Tibial artery (tissue), 4 donors: ENCODE measurements at regions not wholly inside any gene's neighbourhood (a gene's known extent, or its start where the extent isn't known, plus 50 kb on each side); places are given as distances from the start of the nearest gene placed in this dataset.

ENCODE experiments used
- DNase-seq, 2 donors: peaks; one replicate each; pipeline ENCODE4 v3.0.0-alpha.2; 2019
- H3K27ac ChIP-seq, 2 donors: fragments of 200-600 bp; sonication (generic) in 1 of 2; 1 replicate in 1 of 2; 2 replicates in 1 of 2; pipeline ENCODE4 v1.5.1; 2018 to 2019; ENCODE audit warnings: mild to moderate bottlenecking in 1 of 2
- H3K27me3 ChIP-seq, 2 donors: fragments of 200-600 bp; sonication (generic) in 1 of 2; one replicate each; pipeline versions ENCODE4 v1.5.1 to v1.6.0; 2016 to 2019
- H3K36me3 ChIP-seq, 3 donors: fragments of 200-600 bp; sonication (generic) in 2 of 3; one replicate each; pipeline ENCODE4 v1.5.1; 2016 to 2019; ENCODE audit warnings: mild to moderate bottlenecking in 2 of 3
- H3K4me1 ChIP-seq, 4 donors: fragments of 200-600 bp; sonication (generic) in 2 of 4; 1 replicate in 3 of 4; 2 replicates in 1 of 4; pipeline ENCODE4 v1.5.1; 2016 to 2019
- H3K4me3 ChIP-seq, 2 donors: fragments of 200-600 bp; sonication (generic) in 1 of 2; 1 replicate in 1 of 2; 2 replicates in 1 of 2; pipeline ENCODE4 v1.5.1; 2018 to 2019; ENCODE audit warnings: mild to moderate bottlenecking in 2 of 2
- H3K9me3 ChIP-seq, 3 donors: fragments of 200-600 bp; sonication (generic) in 1 of 3; one replicate each; pipeline ENCODE4 v1.5.1; 2016 to 2019
- CTCF ChIP-seq, 2 experiments: fragments of 200-600 bp in 1 of 2; fragments of 450-650 bp in 1 of 2; IDR thresholded peaks; one replicate each; pipeline ENCODE4 v1.5.1; 2017 to 2019; ENCODE audit warnings: antibody characterized with exemption in 2 of 2, mild to moderate bottlenecking in 1 of 2, moderate library complexity in 1 of 2
- intact Hi-C: fragments of 100-400 bp; cut with DNase I; formaldehyde crosslinking; loops from one replicate; pipeline ENCODE4 v1.15.0; 2023; ENCODE audit warnings: low total_unique reads

GRCh38 chr5:145218019-145218418, 617.1 kb downstream of the PRELID2 start:
- intact Hi-C loops = no loop called here
- DNase-seq = no peak
- Histone ChIP-seq H3K9me3 (peaks cover 0 to 16% (median 3%) of the 10 kb centered on the region in 3 donors), H3K4me1 (no peaks in the 10 kb centered on the region), H3K36me3 (no peaks in the 10 kb centered on the region), H3K4me3 (no peak overlapping the region), H3K27ac (no peak overlapping the region), H3K27me3 (no peaks in the 10 kb centered on the region)
- no peak for TF ChIP-seq CTCF (IDR thresholded peaks at IDR 0.05)

- H3K27me3 ChIP-seq = no peaks in the 10 kb centered on the region
- H3K36me3 ChIP-seq = no peaks in the 10 kb centered on the region
- H3K9me3 ChIP-seq = peaks cover 0 to 10% (median 3%) of the 10 kb centered on the region in 3 donors
- no peak overlapping the region for H3K4me3 ChIP-seq
- H3K27ac ChIP-seq = no peak overlapping the region
- no peak for DNase-seq
- TF ChIP-seq CTCF (IDR thresholded peaks at IDR 0.05) = no peak
- intact Hi-C loops = no loop called here
- H3K4me1 ChIP-seq = no peaks in the 10 kb centered on the region
Measured at GRCh38 chr5:145210020-145210419, 625.1 kb downstream of the PRELID2 start.

- Histone ChIP-seq H3K4me1 (no peaks in the 10 kb centered on the region), H3K9me3 (peaks cover 0 to 5% (median 0%) of the 10 kb centered on the region in 3 donors), H3K27me3 (no peaks in the 10 kb centered on the region), H3K4me3 (no peak overlapping the region), H3K36me3 (no peaks in the 10 kb centered on the region), H3K27ac (no peak overlapping the region)
- DNase-seq = no peak
- intact Hi-C loops = no loop called here
- no peak for TF ChIP-seq CTCF (IDR thresholded peaks at IDR 0.05)
Measured at GRCh38 chr5:145205546-145205945, 629.6 kb downstream of the PRELID2 start.

- H3K4me3 ChIP-seq = no peak overlapping the region
- no peaks in the 10 kb centered on the region for H3K27me3 ChIP-seq
- H3K9me3 ChIP-seq = no peaks in the 10 kb centered on the region
- no peak overlapping the region for H3K27ac ChIP-seq
- no peaks in the 10 kb centered on the region for H3K4me1 ChIP-seq
- intact Hi-C loops = no loop called here
- DNase-seq = no peak
- H3K36me3 ChIP-seq = no peaks in the 10 kb centered on the region
- TF ChIP-seq CTCF (IDR thresholded peaks at IDR 0.05) = no peak
Measured at GRCh38 chr5:145204743-145205142, 630.4 kb downstream of the PRELID2 start.

- intact Hi-C loops = no loop called here
- Histone ChIP-seq H3K9me3 (no peaks in the 10 kb centered on the region), H3K27me3 (no peaks in the 10 kb centered on the region), H3K36me3 (no peaks in the 10 kb centered on the region), H3K4me3 (no peak overlapping the region), H3K4me1 (no peaks in the 10 kb centered on the region), H3K27ac (no peak overlapping the region)
- DNase-seq = no peak
- TF ChIP-seq CTCF (IDR thresholded peaks at IDR 0.05) = no peak
Measured at GRCh38 chr5:145203193-145203592, 631.9 kb downstream of the PRELID2 start.
